ENCODE measurements at regions not wholly inside any gene's neighbourhood (a gene's known extent, or its start where the extent isn't known, plus 50 kb on each side); places are given as distances from the start of the nearest gene placed in this dataset.
"Not testable (repeated sequence)": the region's sequence is repeated elsewhere in the genome, so short reads cannot be mapped to it uniquely, and the experiment has no call there.

DNA sequence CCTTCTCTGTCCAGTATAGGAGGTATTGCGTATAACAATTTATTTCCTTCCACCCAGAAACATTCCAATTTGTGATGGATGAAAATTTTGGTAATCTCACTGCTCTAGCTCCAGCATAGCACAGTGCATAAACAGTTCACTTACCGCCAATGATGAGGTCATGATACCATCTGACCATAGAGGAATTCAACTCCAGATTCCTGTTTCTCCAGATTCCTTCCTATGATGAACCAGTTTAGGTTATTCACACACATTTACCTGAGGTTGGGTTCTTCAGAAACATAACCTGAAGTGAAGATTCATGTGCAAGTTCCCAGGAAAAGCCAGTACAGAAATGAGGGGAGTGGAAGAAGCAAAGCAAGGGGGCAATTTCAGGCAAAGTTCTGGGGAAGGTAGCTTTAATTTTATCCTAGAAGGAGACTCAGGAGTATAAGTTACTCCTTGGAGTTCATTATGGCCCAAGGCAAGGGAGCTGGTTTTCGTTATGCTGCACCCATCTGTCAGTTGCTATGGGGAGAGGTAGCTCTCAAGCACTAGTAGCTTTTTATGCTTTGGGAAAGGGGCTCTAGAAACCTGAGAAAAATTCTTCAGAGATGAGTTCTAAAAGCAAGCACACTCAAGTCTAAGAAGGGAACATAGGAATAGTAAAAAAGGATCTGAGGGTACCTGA is 121.6 kb downstream of the CASP12 start:
- no peak for DNase-seq (ENCODE audit: low read depth)

DNA sequence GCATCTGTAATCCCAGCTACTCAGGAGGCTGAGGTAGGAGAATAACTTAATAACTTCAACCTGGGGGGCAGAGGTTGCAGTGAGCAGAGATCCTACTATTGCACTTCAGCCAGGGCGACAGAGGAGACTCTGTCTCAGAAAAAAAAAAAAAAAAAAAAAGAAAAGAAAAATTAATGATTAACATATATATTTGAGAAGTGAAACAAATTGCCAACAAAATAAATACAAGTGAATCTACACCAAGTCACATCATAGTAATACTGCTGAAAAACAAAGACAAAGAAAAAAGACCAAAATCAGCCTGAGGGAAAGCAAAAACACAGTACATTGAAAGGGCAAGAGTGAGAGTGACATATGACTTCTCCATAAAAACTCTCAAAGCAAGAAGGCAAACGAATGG is 123.7 kb downstream of the CASP12 start:
- no peak for DNase-seq (ENCODE audit: low read depth)

DNA sequence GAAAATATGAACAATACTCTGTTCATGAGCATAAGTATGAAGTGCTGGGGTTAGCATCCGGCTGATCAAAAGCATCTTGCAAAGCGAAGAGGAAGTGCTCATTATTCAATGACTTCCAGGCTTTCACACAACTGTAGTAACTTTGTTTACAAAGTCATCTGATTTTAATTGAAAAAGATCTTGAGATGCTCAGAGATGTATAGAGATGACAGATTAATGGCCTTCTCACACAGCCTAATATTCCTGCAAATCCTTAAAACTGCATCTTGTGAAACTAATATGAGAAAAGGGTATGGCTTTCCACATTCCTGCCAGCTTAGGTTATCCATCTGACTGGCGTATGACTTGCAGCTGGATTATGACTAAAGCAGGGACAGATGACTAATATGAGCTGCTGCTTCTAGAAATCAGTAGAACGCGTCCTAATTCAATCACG is 125.4 kb downstream of the CASP12 start:
- peak; percentile 80 for DNase-seq (ENCODE audit: low read depth)

DNA sequence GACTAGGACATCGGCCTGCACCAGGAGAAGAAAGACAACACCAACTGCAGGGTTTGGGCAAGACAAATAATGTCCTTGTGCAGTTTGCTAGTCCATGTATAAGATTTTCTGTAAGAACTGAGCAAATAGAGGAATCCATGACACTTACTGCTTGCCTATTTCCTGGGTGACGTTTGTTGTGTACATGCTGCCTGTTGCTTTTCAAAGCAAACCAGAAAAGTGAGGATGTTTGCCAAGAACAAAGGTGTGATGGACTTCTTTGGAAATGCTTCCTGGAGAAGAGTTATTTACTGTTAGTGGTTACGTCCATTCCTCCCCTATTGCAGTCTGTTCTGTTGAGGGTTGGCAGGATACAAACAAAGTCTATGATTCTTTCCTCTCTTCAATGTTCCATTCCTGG is 126.5 kb downstream of the CASP12 start:
- DNase-seq (ENCODE audit: low read depth), result no peak

DNA sequence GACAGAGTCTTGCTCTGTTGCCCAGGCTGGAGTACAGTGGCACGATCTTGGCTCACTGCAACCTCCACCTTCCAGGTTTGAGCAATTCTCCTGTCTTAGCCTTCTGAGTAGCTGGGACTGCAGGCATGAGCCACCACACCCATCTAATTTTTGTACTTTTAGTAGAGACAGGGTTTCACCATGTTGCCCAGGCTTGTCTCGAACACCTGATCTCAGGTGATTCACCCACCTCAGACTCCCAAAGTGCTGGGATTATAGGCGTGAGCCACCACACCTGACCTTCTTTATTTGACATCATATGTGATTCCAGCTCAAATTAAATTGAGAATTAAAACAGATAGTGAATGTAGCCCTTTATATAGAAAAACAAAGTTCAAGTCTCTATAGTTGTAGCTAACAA is 127.2 kb downstream of the CASP12 start:
- not testable (repeated sequence) for DNase-seq (ENCODE audit: low read depth)

DNA sequence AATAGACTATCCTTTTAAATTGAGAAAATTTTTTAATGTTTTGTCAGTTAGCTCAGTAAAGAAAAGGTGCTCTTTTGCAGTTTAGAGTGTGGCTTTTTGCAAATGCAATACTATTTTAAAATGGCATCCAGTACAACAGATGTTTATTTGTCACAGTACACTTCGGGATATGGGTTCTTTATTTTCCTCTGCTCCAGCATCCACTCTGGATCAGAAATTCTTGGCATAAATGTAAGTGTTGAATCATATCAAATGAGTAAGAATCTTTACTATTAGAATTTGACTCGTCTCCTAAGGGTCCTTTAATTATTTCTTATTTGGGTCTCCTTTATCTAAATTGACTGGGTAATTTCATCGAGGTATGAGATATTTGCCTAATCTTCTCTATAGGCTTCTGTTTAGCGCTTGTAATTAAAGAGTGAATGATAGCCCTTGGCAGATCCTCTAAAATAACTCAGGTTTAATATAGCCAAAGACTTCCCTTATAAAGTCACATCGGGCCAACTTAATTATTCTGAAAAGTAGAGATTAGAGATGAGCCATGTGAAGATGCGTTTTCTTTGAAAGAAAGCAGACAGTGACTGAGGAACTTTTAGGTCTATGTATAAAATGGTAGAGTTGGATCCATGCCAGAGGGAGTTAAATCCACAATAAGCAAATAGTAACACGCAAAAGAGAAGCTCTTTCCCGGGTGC is 132.7 kb downstream of the CASP12 start:
- no peak for DNase-seq (ENCODE audit: low read depth)

DNA sequence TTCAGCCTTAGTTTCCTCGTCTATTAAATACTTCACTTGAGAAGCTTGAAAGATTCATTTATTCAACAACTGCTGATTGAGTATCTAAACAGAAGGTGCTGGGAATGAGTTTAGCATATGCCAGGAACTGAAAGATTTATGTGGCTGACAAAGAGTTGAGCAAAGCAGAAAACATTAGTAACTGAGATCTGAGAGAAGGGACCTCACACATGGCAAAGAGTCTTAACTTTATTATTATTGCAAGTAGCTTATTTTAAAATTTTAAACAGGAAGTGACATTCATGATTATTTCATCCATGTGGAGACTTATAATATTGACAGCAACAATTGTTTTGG is 133.6 kb downstream of the CASP12 start:
- DNase-seq (ENCODE audit: low read depth), result no peak

DNA sequence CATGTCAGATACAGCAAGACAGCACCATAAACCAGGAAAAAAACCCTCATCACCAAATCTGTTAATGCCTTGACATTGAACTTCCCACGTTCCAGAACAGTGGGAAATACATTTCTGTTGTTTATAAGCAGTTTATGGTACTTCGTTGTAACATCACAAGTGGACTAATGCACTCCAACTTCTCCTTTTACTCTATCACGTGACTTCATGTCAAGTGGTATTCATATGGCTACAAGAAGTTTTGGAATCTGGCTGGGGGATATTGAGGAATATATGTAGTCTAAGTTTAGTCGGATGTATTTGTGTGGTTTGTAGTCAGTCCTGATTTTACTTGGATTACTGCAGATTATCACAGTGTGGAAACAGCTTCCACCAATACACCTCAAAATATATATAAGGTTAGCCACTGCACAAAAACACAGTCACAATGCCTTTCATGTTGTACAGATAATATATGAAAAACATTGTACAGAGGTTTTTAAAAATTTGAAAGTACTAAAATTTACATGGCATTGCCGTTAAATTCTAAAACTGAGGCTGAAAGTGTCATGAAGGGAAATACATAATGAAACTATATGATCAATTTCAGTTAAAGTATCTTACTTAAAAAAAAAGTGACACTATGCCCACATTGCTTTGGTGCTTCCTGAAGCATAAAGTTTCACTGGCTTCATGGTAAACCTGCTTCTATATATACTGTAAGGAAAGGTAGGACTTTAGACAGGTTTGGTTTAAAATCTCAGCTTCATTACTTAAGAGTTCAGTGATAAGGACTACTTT is 134.1 kb downstream of the CASP12 start:
- DNase-seq (ENCODE audit: low read depth), result no peak

DNA sequence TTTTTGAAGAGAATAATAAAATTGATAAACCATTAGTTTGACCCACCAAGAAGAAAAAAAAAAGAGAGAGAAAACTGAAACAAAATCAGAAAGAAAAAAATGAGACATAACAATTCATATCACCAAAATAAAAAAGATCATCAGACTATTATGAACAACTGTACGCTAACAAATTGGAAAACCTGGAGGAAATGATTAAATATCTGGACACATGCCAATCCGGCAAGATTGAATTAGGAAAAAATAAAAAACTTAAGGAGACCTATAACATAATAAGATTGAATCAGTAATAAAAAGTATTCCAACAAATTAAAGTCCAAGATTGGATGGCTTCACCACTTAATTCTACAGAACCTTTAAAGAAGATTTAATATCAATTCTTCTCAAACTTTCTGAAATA is 136.7 kb downstream of the CASP12 start:
- DNase-seq (ENCODE audit: low read depth), result no peak

DNA sequence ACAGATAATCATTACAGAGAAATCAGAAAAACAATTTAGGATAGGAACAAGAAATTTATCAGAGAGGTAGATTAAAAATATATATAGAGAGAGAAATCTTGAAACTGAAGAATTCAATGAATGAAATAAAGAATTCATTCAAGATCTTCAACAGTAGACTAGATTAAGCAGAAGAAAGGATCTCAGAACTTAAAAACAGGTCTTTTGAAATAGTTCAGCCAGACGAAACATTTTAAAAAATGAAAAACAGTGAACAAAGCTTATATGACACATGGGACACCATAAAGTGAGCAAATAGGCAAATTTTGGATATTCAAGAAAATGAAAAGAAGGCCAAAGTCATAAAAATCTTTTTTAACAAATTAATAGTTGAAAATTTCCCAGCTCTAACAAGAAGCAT is 138.8 kb downstream of the CASP12 start:
- no peak for DNase-seq (ENCODE audit: low read depth)

DNA sequence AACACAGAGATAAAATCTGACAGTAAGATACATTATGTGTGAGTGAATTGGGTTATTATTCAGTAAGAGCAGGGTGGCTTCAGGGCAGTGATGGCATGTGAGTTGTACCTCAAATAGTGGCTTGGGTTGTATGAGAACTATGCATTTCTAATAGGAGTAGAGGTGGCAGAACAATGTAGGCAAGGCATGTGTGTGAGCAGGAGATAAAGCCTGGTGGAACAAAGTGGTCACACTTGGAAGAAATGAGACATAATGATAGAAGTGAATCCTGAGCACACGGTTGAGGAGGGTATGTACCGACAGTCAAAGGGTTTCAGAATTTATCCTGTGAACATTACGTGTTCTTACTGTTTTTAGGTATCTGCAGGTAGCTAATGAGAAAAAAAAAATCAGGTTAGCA is 159.3 kb downstream of the CASP12 start:
- DNase-seq (ENCODE audit: low read depth), result no peak

DNA sequence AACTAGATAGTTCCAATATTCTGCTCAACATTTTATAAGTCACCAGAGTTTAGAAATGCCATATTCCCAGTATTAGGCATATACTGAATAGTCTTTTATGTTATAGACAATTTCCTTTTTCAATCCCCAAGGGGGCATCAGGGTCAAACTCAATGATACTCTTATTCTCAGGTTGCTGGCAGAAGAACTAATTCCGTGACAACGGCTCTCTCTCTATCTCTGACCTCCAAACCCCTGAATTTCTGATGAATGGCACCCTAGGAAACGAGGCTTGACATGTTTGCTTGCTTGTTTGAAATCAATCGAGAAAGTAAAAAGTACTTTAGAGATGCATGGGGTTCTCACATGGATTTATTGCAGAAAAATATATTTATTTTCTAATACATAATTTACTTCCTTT is 160.1 kb downstream of the CASP12 start:
- DNase-seq (ENCODE audit: low read depth), result no peak

DNA sequence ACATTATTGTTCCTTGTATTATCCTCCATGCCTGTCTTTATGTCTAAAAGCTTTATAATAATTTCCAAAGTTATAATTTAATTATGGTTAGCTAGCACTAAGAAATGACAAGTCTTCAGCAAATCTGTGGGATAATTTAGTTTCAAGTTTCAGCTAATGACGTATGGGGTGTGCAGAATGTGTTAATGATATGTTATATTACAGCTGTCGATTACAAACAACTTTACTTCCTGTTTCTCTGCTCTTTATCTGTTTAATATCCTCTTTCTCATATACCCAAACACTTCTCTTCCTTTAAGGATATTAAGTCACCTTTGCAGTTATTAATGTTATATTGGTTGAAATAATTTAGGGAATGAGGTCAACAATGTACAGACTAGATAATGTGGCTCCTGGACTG is 161.8 kb downstream of the CASP12 start:
- no peak for DNase-seq (ENCODE audit: low read depth)

DNA sequence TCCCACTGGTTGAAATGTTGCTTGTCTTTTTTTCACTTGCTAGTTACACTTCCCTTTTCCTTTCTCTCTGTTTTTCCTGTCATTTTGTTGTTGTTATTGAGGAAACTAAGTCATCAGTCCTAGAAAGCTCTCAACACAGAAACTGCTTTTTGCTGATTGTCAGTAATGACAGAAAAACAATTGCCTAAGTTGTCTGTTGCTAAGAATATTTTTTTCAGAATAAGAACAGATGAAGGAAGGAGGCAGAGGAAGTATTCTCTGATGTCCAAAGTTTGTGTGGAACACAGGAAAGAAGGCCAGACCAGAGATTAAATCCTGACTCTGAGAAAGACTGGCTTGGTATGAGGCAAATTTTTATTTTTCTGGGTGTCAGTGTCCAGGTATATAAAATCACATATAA is 163.3 kb downstream of the CASP12 start:
- no peak for DNase-seq (ENCODE audit: low read depth)

DNA sequence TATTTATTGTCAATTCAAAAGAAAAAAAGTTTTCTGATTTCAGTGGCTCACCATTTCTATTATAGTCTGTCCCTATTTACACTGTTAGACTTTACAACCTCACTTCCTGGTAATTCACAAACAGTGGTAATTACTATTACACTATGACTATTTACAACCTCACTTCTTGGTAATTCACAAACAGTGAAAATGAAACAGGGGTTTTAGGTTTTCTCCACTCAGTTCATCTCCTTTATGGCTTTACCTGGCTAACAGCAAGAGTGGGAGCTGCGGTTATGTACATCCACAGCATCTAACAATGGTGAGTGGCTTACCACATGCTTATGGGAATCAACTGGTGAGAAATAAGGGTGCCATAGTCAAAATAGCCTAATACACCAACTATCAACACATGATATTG is 166.4 kb downstream of the CASP12 start:
- DNase-seq (ENCODE audit: low read depth), result no peak

DNA sequence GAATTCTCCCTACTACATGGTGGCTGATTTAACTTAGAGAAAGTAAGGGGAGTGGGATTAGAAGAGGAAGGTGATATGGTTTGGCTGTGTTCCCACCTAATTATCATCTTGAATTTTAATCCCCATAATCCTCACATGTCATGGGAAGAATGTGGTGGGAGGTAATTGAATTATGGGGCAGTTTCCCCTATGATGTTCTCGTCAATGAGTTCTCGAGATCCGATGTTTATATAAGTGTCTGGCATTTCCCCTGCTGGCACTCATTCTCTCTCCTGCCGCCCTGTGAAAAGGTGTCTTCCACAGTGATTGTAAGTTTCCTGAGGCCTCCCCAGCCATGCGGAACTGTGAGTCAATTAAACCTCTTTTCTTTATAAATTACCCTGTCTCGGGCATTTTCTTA is 169.3 kb downstream of the CASP12 start:
- no peak for DNase-seq (ENCODE audit: low read depth)

DNA sequence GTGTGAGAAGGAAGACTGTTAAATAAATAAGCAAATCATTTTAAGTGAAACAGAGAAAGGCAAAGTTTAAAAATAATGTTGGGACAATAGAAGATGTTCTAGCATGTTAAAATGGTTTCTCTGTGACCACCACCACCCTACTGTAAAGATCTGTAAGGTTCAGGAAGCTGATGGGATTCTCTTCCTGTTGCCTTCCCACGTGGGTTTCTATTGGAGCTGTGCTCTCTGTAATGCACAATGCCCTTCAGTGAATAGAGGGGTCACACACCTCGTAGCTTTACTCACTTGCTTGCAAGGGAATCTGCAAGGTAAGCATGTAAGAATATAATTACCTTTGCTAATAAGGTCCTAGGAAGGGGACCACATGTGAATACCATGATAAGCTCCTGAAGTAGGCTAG is 170.5 kb downstream of the CASP12 start:
- no peak for DNase-seq (ENCODE audit: low read depth)

DNA sequence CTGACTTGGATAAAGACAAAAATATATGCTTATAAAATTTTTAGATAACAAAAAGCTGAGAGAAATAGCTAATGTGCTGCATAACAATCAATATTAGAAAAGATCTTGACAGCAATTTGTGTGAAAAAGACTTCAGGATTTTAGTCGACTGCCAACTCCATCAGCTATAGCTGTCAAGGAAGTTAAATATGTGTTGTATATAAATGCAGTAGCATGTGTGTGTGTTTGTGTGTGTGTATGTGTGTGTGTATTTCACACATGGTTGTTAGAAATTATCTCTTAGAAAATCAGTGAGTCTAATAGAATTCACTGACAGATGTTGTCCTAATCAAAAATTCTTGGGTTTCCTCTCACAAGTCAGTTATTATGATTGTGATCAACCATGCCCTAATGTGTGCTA is 171.2 kb downstream of the CASP12 start:
- no peak for DNase-seq (ENCODE audit: low read depth)

DNA sequence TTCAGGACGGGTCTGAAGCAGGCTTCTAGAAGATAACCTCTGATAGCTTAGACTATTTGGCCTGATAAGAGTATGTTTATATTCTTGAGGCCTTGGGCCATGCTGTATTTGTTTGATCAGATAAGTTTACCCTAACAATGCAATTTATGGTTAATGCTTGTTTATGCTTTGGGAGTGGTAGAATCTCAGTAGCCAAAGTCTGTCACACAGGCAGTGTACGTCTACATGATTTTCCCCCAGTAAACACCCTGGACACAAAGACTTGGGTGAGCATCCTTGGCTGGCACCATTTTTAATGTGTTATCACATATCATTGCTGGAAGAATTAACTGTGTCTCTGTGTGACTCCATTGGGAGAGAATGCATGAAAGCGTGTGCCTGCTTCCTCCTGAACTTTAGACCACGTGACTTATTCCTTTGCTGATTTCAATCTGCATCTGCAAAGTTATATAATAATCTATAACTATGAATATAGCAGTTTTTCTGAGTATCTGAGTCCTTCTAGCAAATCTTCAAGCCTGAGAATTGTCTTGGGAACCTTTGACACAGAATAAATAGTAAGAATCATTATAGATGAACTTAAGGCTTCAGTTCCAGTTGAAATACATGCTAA is 172.4 kb downstream of the CASP12 start:
- DNase-seq (ENCODE audit: low read depth), result no peak

DNA sequence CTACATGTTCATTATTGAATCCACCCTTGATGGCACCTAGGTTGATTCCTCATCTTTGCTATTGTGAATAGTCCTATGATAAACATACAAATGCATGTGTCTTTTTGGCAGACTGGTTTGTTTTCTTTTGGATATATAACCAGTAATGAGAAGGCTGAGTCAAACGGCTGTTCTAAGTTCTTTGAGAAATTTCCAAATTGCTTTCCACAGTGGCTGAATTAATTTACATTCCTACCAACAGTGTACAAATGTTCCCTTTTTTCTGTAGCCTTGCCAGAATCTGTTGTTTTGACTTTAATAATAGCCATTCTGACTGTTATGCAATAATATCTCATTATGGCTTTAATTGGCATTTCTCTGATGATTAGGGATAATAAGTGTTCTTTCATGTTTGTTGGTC is 184.9 kb downstream of the CASP12 start:
- no peak for DNase-seq (ENCODE audit: low read depth)

DNA sequence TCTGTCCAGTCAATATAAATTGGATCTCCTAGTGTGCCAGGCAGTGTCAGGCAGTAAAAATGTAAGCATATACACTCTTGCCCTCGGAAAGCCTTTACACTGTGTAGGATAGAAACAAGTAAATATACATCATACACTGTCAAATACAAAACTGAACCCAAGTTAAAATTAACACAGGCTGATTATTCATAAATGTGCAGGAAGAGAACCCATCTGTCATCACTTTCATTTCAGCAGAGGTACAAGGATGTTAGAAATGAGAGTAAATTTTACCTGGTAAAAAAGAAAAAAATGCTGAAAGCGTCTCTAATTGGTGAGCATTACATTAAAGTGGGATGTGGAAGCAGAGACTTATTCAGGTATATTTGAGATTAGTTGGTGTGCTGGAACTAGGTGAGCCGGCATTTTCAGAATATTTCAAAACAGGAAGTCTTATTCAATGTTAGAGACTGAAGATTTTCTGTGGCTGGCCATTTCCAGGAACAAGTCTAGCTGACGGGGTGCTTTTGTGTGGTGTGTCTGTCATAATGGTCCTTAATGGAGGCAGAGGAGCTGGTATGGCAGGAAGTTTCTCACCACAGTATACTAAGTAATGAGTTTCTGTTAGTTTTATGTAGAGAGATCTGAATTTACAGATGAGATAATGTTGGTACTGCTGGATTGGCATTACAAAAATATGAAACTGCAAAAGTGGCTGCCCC is 192.6 kb downstream of the CASP12 start:
- DNase-seq (ENCODE audit: low read depth), result peak; percentile 55

DNA sequence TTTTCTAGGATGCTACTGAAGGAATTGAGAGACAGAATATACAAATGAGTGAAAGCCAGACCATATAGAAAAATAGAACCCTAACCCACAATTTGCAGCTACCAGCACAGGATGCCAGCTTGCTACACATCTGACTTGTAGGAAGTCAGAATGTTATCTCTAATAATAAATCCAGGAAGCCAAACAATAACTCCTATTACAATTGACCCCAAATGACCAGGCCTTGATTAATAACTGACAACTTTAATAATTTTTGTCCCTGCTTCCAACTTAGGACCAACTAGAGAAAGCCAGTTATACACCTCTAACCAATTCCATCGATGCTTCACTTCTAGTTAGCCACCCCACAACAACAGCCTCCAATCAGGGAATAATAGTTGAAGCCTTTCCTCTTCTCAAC is 193.4 kb downstream of the CASP12 start:
- no peak for DNase-seq (ENCODE audit: low read depth)

Data from HT1080 (cell line).